ENCODE measurements at regions not wholly inside any gene's neighbourhood (a gene's known extent, or its start where the extent isn't known, plus 50 kb on each side); places are given as distances from the start of the nearest gene placed in this dataset.

- FAIRE-seq: no peak
Observed at GRCh38 chr4:67106861-67107460, 438.3 kb downstream of the CENPC start.

- FAIRE-seq: no peak
Observed at GRCh38 chr4:67104145-67104544, 441.2 kb downstream of the CENPC start.

GRCh38 chr4:67103001-67103747 lies 442.1 kb downstream of the CENPC start:
- FAIRE-seq: no peak

GRCh38 chr4:67101612-67102011 lies 443.7 kb downstream of the CENPC start:
- no peak for FAIRE-seq

- FAIRE-seq: no peak
Observed at GRCh38 chr4:67092351-67092750, 453.0 kb downstream of the CENPC start.

- FAIRE-seq: no peak
Observed at GRCh38 chr4:67091673-67092072, 453.6 kb downstream of the CENPC start.

GRCh38 chr4:67087897-67088296 lies 457.4 kb downstream of the CENPC start:
- peak; percentile 75 for FAIRE-seq

- FAIRE-seq: no peak
Observed at GRCh38 chr4:67084783-67085182, 460.5 kb downstream of the CENPC start.

- no peak for FAIRE-seq
Observed at GRCh38 chr4:67083496-67083895, 461.8 kb downstream of the CENPC start.

- no peak for FAIRE-seq
Observed at GRCh38 chr4:67082746-67083145, 462.6 kb downstream of the CENPC start.

GRCh38 chr4:67080046-67080557 lies 465.2 kb downstream of the CENPC start:
- FAIRE-seq: no peak

GRCh38 chr4:67071641-67072040 lies 473.7 kb downstream of the CENPC start:
- no peak for FAIRE-seq

- FAIRE-seq: no peak
Observed at GRCh38 chr4:67055319-67055718, 490.0 kb downstream of the CENPC start.

GRCh38 chr4:67054896-67055295 lies 490.4 kb downstream of the CENPC start:
- FAIRE-seq: no peak

GRCh38 chr4:67052814-67053675 lies 492.3 kb downstream of the CENPC start:
- FAIRE-seq: no peak

- no peak for FAIRE-seq
Observed at GRCh38 chr4:67051000-67051789, 494.1 kb downstream of the CENPC start.

- FAIRE-seq: no peak
Observed at GRCh38 chr4:67049446-67049845, 495.9 kb downstream of the CENPC start.

- FAIRE-seq: no peak
Observed at GRCh38 chr4:67048530-67048929, 496.8 kb downstream of the CENPC start.

- FAIRE-seq: no peak
Observed at GRCh38 chr4:67040315-67040714, 505.0 kb downstream of the CENPC start.

GRCh38 chr4:67038228-67038566 lies 507.1 kb downstream of the CENPC start:
- no peak for FAIRE-seq

- FAIRE-seq: no peak
Observed at GRCh38 chr4:67037504-67038227, 507.6 kb downstream of the CENPC start.

GRCh38 chr4:67036791-67037190 lies 508.5 kb downstream of the CENPC start:
- no peak for FAIRE-seq
